ENCODE measurements at regions not wholly inside any gene's neighbourhood (a gene's known extent, or its start where the extent isn't known, plus 50 kb on each side); places are given as distances from the start of the nearest gene placed in this dataset.

- POLR2A ChIA-PET = no interaction called here
- CTCF ChIA-PET = interaction anchor here (1.0 kb wide), 1 partner anchor 693 kb away, joined by 3 read pairs; no protein-coding TSS in a partner anchor
- H3K27me3 ChIP-seq (ENCODE audit: control insufficient read depth, insufficient read depth, low read length) = peaks cover 4% of the 10 kb centered on the region
- no peak for DNase-seq (ENCODE audit: low read depth, low spot score)
- no peak overlapping the region for H3K27ac ChIP-seq (ENCODE audit: low read depth, low read length)
- no peak for TF ChIP-seq CTCF (IDR thresholded peaks at IDR 0.05; ENCODE audit: low read depth, low read length)
- H3K9me3 ChIP-seq (ENCODE audit: control insufficient read depth, insufficient read depth, low read length) = no peaks in the 10 kb centered on the region
- H3K4me3 ChIP-seq (ENCODE audit: low read depth, low read length) = no peak overlapping the region
Observed at GRCh38 chr6:122122686-122123085, 276.8 kb upstream of the HSF2 start.

DNA sequence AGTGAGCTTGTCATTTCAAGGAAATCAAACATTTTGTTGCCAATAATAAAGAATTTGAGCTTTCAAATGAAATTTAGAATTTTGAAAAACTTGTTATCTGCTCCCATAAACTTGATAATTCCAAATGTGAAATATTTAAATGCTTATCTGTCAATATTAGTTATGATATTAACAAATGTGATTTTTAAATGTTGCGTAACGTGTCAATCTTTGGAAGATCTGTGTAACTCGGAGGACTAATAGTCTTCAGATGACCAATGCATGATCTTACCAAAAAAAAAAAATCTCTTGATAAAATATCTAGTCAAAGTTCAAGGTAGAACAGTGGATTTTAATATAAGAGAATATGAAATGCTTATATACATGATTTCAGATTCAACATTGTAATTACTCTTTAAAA is 274.5 kb upstream of the HSF2 start:
- H3K27me3 ChIP-seq (ENCODE audit: control insufficient read depth, insufficient read depth, low read length) = peaks cover 4% of the 10 kb centered on the region
- CTCF ChIA-PET = no interaction called here
- no peak for TF ChIP-seq CTCF (IDR thresholded peaks at IDR 0.05; ENCODE audit: low read depth, low read length)
- no peak overlapping the region for H3K4me3 ChIP-seq (ENCODE audit: low read depth, low read length)
- no peak overlapping the region for H3K27ac ChIP-seq (ENCODE audit: low read depth, low read length)
- no peaks in the 10 kb centered on the region for H3K9me3 ChIP-seq (ENCODE audit: control insufficient read depth, insufficient read depth, low read length)
- DNase-seq (ENCODE audit: low read depth, low spot score) = no peak
- POLR2A ChIA-PET = no interaction called here

DNA sequence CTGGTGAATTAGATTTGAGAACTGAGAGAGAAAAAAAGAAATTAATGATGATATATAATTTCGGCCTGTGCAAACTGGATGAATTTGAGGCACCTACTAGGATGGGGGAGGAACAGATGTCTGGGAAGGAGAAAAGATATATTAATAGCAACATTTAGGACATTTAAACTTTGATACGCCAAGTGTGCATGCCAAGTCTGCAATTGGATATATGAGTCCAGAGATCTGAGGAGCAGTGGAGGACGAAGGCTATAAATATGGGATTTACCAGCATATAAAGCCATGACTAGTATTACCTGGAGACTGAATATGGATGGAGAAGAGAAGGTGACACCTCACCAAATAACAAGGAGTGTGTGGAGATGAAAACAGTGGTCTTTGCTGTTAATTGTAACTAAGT is 272.6 kb upstream of the HSF2 start:
- no peak for DNase-seq (ENCODE audit: low read depth, low spot score)
- no peak overlapping the region for H3K4me3 ChIP-seq (ENCODE audit: low read depth, low read length)
- ChIA-PET POLR2A (no interaction called here), CTCF (no interaction called here)
- no peaks in the 10 kb centered on the region for H3K9me3 ChIP-seq (ENCODE audit: control insufficient read depth, insufficient read depth, low read length)
- no peak for TF ChIP-seq CTCF (IDR thresholded peaks at IDR 0.05; ENCODE audit: low read depth, low read length)
- no peak overlapping the region for H3K27ac ChIP-seq (ENCODE audit: low read depth, low read length)
- peaks cover 4% of the 10 kb centered on the region for H3K27me3 ChIP-seq (ENCODE audit: control insufficient read depth, insufficient read depth, low read length)

DNA sequence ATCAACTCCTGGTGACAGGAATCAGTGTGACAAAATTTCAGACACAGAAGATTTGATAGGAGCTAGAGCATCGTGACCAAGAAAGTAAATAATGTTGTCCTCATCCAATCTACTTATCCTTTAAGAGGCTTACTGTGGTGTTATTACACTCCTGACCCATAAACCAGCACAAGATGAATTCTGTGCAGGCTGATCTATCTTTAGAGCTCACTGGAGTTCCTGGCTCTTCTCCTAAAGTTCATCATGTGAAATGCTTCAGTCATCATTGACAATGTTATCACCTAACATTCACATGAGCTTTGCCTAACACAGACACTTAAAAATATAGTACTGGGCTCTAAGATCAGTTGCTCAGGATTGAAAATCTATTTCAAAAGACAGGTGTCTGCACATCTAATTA is 271.0 kb upstream of the HSF2 start:
- no peak for DNase-seq (ENCODE audit: low read depth, low spot score)
- CTCF ChIA-PET = no interaction called here
- H3K27ac ChIP-seq (ENCODE audit: low read depth, low read length) = no peak overlapping the region
- POLR2A ChIA-PET = no interaction called here
- H3K9me3 ChIP-seq (ENCODE audit: control insufficient read depth, insufficient read depth, low read length) = no peaks in the 10 kb centered on the region
- no peak overlapping the region for H3K4me3 ChIP-seq (ENCODE audit: low read depth, low read length)
- TF ChIP-seq CTCF (IDR thresholded peaks at IDR 0.05; ENCODE audit: low read depth, low read length) = no peak
- peaks cover 4% of the 10 kb centered on the region for H3K27me3 ChIP-seq (ENCODE audit: control insufficient read depth, insufficient read depth, low read length)

DNA sequence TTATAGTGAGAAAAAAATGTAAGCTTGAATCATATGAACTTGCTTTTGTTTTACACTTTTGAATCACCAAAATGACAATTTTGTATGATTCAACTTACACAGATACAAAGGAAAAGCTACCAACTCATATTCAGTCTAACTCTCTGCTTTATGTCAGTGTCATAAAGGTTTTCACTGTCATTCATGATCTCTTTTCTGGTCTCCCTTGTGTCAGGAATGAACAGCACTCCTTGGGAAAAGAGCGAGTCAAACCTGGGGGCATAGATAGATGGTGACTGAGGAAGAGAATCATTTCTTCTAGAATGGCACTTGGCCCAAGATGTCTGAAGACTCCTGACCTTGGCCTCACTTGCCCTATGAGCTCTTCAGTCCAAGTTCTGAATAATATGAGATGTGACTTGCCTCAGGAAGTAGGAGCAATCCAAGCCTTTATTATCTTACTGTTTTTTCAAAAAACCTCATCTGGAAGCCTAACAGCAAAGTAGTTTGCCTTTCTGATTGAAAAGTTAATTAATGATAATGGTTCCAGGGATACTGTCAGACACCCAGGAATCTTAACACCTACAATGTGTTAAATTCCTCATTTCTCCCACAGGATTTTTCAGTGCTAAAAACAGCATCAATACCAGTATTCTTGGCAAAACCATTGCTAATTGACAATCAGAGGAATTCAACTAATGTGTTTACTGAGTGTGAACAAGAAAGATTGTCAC is 270.0 kb upstream of the HSF2 start:
- DNase-seq (ENCODE audit: low read depth, low spot score) = no peak
- CTCF ChIA-PET = interaction anchor here (0.7 kb wide), 1 partner anchor 55 kb away, joined by 3 read pairs; no protein-coding TSS in a partner anchor
- Histone ChIP-seq H3K27ac (ENCODE audit: low read depth, low read length) (no peak overlapping the region), H3K9me3 (ENCODE audit: control insufficient read depth, insufficient read depth, low read length) (no peaks in the 10 kb centered on the region), H3K4me3 (ENCODE audit: low read depth, low read length) (no peak overlapping the region), H3K27me3 (ENCODE audit: control insufficient read depth, insufficient read depth, low read length) (peaks cover 4% of the 10 kb centered on the region)
- no peak for TF ChIP-seq CTCF (IDR thresholded peaks at IDR 0.05; ENCODE audit: low read depth, low read length)
- POLR2A ChIA-PET = no interaction called here

Measured in AG04450 (cell line).